ENCODE measurements at regions not wholly inside any gene's neighbourhood (a gene's known extent, or its start where the extent isn't known, plus 50 kb on each side); places are given as distances from the start of the nearest gene placed in this dataset.
"Not testable (repeated sequence)": the region's sequence is repeated elsewhere in the genome, so short reads cannot be mapped to it uniquely, and the experiment has no call there.

DNA sequence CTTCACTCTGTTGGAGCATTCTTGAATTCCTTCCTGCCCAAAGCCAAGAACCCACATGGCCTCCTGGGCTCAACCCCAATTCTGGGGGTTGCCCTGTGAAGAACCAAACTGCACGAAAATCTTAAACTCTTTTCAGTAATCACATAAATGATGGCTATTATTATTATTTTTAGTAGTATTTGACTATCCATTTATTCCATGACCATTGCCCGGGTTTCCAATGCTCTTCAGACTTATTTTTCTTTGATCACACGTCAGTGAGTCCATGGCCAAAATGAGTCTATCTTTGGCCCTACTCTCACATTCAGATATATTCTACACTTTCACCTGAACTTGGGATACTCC, 185.9 kb downstream of the AVL9 start:
- no peak for DNase-seq (ENCODE audit: low spot score)

DNA sequence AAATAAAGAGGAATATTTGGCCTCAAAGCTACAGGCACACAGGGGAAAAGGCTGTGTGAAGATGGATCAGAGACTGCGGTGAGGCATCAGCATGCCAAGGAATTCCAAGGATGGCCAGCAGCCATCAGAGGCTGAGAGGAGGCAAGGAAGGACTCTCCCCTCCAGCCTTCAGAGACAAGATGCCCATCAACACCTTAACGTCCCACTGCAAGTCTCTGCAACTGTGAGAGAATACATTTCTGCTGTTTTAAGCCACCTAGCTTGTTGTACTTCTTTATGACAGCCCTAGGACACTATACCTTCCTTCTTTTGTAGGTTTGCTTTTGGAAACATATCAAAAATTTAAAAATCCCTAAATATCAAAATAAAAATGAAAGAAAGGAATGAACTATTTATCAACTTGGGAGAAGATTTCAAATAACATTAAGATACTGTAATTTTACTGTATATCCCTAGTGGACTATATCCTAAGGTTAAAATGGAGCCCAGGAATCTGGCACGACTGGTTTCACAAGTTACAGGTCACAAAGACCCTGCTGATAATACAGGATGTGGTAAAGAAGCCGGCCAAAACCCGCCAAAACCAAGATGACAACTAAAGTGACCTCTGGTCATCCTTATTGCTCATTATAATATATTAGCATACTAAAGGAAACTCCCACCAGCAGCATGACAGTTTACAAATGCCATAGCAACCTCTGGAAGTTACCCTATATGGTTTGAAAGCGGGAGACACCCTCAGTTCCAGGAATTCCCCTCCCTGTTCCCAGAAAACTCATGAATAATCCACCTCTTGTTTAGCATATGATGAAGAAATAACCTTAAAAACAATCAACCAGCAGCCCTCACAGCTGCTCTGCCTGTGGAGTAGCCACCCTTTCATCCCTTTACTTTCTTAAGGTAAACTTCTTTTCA, 185.2 kb downstream of the AVL9 start:
- no peak for DNase-seq (ENCODE audit: low spot score)

DNA sequence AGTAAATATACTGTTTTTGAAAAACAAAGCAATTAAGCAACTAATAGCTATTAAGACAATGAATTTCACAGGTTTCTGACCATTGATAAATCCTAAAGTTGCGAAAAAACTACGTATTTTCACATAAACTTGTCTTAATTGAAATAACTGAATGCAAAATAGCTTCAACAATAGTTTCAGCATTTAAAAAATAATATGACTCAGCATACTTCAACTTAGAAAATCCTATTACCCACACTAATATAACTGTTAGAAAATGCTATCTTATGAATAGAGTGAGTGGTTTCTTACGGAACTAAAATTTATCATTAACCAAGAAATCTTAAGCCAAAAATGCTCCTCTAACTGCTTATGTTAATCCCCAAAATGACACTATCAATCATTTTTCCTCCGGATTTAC, 183.9 kb downstream of the AVL9 start:
- DNase-seq (ENCODE audit: low spot score), result no peak

DNA sequence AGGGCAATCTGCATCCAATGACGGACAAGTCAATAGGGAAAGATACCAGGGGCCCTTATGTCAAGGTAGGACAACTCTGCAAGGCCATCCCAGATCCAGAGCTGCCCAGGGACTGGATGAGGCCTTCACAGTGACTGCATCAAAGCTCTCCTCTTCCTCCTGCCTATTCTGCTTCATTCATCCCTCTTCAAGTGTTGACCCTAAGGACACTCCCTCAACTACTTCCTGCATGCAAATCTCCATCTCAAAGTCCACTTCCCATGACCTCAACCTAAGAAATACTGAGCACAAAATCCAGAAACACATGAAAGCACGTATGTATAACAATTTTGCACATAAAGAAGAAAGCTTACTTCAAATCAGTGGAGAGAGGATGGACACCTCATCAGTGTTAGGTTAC, 182.3 kb downstream of the AVL9 start:
- DNase-seq (ENCODE audit: low spot score), result no peak

DNA sequence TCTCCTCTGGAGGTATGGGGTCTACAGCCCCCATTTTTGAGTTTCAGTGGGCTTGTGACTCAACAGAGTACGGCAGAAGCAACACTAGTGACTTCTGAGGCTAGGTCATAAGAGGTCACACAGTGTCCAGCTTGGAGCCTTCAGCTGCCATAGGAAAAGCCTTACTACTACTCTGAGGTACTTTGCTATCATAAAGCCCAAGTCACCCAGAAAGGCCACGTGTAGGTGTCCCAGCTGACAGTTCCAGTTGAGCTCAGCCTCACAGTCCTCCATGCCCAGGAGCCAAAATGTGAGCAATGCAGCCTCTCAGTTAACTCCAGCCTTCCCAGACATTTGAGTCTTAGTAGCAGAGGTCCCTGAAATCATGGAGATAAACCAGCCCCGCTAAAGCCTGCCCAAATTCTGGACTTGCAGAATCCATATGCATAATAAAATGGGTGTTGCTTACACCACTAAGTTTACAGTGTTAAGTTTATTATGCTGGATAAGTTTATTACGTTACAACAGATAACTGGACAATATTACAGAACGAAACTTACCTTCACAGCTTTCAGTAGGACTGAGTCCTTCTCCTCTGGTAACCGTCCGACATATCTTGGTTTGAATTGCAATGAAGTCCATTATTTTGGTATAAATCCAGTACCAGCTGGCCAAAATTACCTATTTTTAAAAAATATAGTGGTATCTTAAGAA, 181.1 kb downstream of the AVL9 start:
- DNase-seq (ENCODE audit: low spot score), result no peak

DNA sequence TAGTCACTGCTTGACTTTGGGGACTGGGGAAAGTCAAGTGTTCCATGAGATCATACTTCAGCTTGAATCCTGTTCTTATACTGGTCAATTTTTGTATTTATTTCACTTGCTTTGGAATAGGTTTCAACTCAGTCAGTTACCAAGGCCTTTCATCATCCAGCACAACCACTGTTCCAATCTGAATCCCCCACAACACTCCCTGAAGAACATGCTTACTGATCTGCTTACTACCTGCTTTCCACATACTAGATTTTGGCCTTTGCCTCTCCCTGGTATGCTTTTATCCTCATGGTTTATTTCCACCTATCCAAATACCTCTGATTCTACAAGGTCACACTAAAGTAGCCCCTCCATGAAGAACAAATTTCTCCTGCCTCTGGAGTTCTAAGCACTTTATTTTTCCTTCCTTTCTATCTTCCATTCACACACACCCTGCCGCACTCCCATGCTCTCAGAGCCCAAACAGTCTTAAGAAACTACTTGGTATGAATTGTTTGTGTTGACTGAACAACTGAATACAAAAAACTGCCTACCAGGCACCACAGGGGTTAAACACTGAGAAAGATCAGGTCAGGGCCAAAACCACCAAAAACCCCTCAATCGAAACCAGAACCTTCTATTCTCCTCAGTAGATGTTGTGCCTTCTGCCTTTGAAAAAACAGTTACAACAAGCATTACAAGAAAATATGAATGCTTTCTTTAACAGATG, 178.1 kb downstream of the AVL9 start:
- DNase-seq (ENCODE audit: low spot score), result no peak

DNA sequence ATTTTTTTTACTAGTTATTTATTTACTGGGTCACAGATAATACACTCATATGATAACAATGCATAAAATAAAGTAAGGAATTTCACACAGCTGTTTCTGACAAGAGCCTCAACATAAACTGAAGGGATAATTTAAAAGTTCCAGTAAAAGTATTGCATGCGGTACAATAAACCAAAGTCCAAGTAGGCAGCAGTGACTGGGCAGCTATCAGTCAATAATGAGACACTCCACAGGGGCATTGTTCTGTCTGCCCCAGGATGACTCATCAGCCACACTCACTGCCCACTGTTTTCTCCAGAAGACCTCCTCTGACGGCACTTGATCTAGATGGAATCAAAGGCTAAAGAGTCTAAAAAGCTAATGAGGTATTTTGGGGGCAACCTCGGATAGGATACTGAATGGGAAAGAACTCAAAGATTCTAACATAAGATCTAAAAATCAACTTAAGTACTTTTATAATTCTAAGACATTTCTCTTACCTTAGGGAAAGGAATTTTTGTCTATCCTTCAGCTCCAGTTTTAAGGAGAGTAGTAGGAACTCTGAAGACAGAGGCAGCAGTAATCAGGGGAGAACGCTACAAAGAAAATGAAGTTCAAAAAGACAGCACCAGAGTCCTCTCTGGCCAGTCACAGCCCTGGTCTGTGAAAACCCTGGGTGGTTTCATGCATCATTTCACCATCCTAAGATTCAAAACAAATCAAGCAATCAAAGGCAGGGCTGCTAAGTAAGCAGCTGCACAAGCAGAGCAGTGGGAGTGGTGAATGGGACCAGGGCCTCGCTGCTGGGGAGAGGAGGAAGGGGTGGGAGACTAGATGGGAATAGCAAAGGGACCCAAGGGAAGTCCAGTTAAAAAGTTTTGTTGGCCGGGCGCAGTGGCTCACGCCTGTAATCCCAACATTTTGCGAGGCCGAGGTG, 175.1 kb downstream of the AVL9 start:
- DNase-seq (ENCODE audit: low spot score), result peak; percentile 18

DNA sequence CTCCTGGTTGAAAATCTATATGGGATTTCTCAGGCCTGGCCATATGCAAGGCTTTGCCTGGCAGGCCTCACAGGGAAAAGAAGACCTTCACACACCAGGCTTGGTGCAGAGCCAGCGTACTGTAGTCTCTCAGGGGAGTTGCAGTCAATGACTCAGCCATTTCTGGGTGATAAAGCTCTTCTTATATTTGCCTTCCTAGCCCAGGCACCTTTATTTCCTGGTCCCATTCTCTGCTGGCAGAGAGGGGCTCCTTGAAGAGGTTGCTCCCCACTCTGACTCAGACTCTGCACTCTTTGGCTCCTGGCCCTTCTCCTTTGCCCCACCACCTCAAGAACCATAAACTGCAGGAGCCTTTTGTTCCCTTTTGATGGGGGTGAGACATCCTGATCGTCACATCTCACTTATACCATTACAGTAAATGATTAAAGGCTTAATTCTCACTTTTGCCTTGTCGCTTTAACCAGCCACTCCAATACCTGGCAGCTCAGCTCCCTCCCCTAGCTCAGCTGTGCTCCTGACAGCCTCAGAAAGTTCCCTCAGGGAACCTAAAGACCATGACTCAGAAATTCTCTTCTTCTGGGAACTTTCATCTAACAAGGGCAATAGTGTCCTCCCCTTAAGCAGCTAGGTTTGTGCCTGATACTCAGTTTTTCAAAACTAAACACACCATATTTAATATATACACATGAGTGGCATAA, 174.0 kb downstream of the AVL9 start:
- DNase-seq (ENCODE audit: low spot score), result not testable (repeated sequence)

DNA sequence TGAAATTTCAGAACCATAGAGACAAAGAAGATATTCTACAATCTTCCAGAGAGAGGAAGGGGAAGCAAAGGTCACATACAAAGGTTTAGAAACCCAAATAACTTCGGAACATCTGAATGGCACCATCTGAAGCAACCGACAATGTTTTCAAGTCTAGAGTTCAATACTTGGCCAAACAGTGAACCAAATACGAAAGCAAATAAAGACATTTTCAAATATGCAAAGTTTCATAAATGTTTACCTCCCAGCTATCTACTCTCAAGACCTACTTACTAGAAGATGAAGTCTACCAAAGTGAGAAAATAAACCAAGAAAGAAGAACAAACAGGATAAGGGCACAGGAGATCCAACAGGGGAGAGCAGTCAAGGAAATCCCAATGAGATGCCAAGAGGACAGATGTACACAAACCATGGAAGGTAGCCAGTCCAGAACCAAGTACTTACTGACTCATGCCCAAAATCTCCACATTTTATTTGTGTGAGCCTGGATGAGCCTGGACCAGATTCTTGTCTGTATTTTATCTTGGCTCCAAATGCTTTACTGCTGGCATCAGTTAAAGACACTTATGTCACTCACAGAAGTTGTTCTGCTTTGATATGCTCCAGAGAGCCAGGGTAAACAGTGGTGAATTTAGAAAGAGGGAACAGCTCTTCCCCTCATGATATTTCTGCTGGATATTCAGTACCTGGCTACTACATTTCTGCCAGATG, 173.3 kb downstream of the AVL9 start:
- DNase-seq (ENCODE audit: low spot score), result not testable (repeated sequence)

DNA sequence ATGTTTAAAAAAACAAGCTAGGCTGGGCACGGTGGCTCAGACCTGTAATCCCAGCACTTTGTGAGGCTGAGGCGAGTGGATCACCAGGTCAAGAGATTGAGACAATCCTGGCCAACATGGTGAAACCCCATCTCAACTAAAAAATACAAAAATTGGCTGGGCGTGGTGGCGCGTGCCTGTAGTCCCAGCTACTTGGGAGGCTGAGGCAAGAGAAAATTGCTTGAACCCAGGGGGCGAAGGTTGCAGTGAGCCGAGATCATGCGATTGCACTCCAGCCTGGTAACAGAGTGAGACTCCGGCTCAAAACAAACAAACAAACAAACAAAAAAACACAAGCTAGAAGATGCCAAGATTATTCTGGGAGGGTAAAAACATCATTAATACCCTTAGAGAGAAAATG, 172.3 kb downstream of the AVL9 start:
- not testable (repeated sequence) for DNase-seq (ENCODE audit: low spot score)

DNA sequence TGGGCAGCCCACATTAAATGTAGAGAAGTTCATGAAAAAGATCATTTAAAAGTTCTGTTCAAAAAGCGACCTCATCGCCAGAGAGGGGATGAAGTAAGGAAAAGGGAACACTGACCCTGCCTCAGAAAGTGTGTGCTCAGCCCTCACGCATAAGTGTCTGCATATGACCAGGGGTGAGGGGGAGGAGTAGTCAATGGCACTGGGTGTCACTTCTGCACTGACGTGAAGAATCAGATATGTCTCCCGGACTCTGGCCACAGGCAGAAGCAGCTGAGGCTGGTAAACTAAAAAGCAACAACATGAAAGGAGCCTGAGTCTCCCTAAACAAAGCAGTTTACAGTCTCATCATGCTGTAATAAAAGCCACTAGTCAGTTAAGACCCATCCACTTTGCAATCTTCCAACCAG, 168.5 kb downstream of the AVL9 start:
- DNase-seq (ENCODE audit: low spot score), result not testable (repeated sequence)

DNA sequence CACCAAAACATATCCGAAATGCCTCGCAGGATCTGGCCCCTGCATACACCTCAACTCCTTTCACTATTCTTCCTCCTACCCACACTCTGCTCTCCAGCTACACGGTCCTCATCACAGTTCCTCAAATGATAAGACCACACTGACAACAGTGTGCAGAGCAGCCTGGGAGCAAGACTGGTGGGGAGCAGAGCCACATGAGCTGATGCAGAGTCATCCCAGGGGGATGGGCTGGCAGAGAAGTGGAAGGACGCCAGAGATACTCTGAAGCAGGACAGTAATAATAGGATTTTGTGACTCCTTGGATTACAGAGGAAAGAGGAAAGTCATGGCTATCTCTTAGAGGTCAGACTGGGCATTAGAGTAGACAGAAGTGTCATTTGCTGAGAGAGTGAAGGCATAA, 167.2 kb downstream of the AVL9 start:
- not testable (repeated sequence) for DNase-seq (ENCODE audit: low spot score)

DNA sequence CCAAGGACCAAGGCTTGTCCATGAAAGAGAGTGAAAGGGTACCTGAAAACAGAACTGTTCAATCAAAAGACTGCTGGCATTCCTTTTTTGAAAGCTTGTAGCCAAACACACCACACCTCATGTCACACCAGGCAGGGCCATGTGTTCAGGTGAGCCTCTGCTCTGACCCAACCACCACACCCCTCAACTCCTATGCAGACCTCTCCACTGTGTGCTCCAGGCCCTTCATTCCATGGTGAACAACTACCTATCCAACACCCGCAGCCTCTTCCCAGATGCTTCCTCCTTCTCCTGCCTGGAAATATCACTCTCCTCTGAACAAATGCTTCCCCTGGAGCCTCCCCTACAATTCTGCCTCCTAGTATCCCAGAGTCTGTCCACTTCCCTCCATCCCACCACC, 166.6 kb downstream of the AVL9 start:
- no peak for DNase-seq (ENCODE audit: low spot score)

DNA sequence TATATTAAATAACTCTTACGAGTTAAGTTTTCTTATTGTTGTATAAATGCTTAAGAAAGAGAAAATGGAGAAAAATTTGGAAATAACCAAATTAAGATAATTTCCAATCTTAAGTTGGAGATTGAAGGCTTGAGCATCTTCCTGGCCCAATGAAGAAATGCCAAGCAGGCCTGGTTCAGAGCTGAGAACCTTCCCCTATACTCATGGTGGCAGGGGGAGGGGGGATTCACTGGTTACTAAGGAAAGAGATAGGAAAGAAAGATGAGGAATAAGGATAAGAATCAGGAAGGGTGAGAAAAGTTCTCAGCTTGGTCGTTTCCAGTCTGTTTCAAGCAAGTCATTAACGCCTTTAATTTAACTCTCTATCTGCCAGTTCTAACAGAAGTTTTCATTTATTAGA, 166.2 kb downstream of the AVL9 start:
- no peak for DNase-seq (ENCODE audit: low spot score)

DNA sequence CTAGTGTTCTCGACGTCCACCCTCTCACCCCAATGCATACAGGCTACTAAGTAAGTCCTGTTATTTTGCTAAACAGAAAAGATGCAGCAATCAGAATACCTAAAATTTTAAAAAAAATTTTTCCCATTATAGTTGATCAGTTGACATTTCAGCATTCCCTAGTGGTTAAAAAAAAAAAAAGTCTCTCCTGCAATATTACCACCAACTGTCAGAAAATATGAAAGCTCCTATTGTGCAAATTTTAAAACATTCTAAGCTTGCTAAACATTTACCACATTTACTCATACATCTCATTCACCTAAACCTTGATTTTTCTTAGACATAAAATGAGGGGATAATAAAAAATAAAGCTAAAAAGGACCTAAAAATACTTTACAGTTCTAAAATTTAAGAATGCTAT, 165.6 kb downstream of the AVL9 start:
- no peak for DNase-seq (ENCODE audit: low spot score)

DNA sequence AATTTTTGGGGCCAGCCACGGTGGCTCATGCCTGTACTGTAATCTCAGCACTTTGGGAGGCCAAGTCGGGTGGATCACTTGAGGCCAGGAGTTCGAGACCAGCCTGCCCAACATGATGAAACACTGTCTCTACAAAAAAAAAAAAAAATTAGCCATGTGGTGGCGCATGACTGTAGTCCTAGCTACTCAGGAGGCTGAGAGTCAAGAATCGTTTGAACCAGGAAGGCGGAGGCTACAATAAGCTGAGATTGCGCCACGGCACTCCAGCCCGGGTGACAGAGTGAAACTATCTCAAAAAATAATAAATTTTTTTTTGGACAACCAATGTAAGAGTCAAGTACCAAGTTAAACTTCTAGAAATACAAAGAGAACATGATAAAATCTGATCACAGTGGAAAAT, 164.6 kb downstream of the AVL9 start:
- DNase-seq (ENCODE audit: low spot score), result no peak

DNA sequence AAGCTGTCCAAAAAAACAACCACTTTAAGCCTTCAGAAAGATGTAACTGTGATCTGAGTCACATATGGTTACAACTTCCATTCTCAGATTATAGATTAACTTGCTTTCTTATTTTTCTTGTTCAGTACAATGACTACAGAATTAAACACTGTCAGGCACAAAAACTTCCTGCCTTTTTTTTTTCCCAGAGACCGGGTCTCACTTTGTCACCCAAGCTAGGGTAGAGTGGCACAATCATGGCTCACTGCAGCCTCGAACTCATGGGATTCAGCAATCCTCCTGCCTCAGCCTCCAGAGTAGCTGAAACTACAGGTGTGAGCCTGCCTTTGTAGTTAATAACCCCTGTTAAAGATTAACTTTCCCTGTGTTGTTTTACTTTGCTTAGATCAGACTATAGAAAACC, 163.2 kb downstream of the AVL9 start:
- DNase-seq (ENCODE audit: low spot score), result no peak

DNA sequence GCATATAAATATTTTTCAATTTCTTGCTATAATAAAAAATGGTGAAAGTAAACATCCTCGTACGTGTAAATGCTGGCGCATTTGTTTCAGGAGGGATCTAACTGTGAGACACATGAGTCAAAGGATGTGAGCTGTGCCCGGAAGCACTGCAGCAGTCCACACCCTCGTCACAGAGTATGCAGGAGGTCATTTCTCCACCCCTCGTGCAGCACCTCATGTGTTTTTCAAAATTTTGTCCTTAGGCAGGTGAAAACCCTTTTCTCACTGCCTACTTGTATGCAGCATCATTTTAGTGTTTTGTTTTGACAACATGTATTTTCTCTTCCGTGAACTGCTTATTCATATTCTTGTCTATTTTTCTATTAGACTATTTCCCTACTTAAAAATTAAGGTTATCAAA, 162.7 kb downstream of the AVL9 start:
- DNase-seq (ENCODE audit: low spot score), result no peak

DNA sequence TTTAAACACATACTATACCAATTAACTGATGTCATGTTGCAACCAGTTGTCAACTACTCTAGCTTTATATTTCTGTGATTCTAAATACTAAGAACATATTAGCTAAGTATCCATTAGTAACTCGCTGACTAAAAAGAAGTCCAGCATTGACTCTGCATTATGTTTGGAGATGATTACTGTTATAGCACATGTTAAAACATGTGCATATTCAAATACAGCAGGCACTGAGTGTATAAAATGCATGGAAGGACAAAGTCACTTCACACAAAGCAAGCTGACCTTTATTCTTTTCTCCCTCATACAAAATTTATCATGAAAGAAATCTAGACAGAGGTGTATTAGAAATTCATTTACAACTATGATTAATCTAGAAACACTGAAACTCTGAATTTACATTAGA, 159.3 kb downstream of the AVL9 start:
- DNase-seq (ENCODE audit: low spot score), result not testable (repeated sequence)

DNA sequence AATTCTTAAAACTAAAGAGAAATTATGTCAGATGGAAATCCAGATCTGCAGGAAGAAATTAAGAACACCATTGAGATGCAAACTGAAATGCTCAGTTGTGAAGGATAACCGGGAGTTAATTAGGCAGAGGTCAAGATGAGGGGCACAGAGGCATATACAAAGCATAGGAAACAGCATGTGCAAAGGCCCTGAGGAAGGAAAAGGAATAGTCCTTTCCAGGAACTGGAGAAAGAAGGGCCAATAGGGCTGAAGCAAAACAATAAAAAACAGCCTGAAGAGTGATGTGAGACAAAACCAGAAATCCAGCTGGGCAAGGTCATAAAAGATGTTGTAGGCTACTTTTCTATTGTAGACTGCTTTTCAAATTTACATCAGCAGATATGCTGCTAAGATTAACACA, 155.1 kb downstream of the AVL9 start:
- DNase-seq (ENCODE audit: low spot score), result not testable (repeated sequence)
